ENCODE measurements at regions not wholly inside any gene's neighbourhood (a gene's known extent, or its start where the extent isn't known, plus 50 kb on each side); places are given as distances from the start of the nearest gene placed in this dataset.

DNA sequence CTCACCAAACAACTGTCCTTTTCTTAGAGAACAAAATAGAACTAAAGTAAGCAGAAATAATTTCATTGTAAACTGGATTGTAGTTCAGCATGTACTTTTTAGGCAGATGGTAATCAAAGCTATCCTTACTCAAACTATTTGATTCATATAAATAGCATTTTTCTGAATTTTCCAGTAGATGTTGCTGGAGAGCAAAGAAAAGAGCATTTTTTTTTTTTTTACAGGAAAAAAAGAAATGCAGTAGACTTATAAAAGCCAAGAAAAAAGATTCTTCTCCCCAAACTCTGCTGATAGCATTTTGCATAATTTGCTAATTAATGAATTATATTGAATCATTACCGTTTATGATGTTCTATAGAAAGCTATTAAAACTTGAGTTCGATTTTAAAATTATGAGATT lies 715.3 kb upstream of the WWC1 start:
- DNase-seq (ENCODE audit: low spot score in 2 of 2) (no peak), ATAC-seq (replicated peaks; ENCODE audit: extremely low read depth, poor library complexity, severe bottlenecking) (no peak)
- H3K4me3 Mint-ChIP-seq, result no peak overlapping the region
- no peaks in the 10 kb centered on the region for H3K36me3 Mint-ChIP-seq (ENCODE audit: insufficient read depth)
- peaks cover 17% of the 10 kb centered on the region for H3K27me3 Mint-ChIP-seq
- no peaks in the 10 kb centered on the region for H3K4me1 Mint-ChIP-seq
- H3K27ac Mint-ChIP-seq (ENCODE audit: low read depth), result no peak overlapping the region
- H3K9me3 Mint-ChIP-seq, result peaks cover 5% of the 10 kb centered on the region

- Mint-ChIP-seq H3K4me1 (no peaks in the 10 kb centered on the region), H3K4me3 (no peak overlapping the region), H3K27me3 (peaks cover 14% of the 10 kb centered on the region), H3K9me3 (peaks cover 2% of the 10 kb centered on the region), H3K36me3 (ENCODE audit: insufficient read depth) (no peaks in the 10 kb centered on the region), H3K27ac (ENCODE audit: low read depth) (no peak overlapping the region)
- ATAC-seq (replicated peaks; ENCODE audit: extremely low read depth, poor library complexity, severe bottlenecking), result no peak
- DNase-seq (ENCODE audit: low spot score in 2 of 2), result no peak
Observed at GRCh38 chr5:167576897-167577296, 714.5 kb upstream of the WWC1 start.

DNA sequence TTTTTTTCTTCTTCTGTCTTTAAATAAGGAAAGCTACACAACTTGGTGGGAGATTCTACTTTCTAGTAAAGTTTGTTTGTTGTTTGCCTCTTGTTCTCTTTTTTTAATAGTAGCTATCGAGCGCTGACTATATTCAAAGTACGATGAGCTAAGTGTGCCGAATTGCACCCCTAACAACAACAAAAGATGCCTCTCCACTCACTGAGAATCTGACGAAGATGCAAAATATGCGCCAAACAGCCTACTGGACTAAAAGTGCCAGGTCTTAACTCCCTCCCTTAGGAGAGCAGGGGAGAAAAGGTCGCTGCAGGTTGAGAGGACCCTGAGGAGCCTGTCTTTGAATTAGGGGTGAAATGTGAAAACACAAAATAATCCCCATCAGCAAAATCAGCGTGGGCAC lies 713.8 kb upstream of the WWC1 start:
- DNase-seq (ENCODE audit: low spot score in 2 of 2), result no peak
- H3K27ac Mint-ChIP-seq (ENCODE audit: low read depth), result no peak overlapping the region
- H3K36me3 Mint-ChIP-seq (ENCODE audit: insufficient read depth), result no peaks in the 10 kb centered on the region
- no peak for ATAC-seq (replicated peaks; ENCODE audit: extremely low read depth, poor library complexity, severe bottlenecking)
- H3K27me3 Mint-ChIP-seq, result peaks cover 10% of the 10 kb centered on the region
- H3K4me3 Mint-ChIP-seq, result no peak overlapping the region
- H3K9me3 Mint-ChIP-seq, result no peaks in the 10 kb centered on the region
- H3K4me1 Mint-ChIP-seq, result no peaks in the 10 kb centered on the region

DNA sequence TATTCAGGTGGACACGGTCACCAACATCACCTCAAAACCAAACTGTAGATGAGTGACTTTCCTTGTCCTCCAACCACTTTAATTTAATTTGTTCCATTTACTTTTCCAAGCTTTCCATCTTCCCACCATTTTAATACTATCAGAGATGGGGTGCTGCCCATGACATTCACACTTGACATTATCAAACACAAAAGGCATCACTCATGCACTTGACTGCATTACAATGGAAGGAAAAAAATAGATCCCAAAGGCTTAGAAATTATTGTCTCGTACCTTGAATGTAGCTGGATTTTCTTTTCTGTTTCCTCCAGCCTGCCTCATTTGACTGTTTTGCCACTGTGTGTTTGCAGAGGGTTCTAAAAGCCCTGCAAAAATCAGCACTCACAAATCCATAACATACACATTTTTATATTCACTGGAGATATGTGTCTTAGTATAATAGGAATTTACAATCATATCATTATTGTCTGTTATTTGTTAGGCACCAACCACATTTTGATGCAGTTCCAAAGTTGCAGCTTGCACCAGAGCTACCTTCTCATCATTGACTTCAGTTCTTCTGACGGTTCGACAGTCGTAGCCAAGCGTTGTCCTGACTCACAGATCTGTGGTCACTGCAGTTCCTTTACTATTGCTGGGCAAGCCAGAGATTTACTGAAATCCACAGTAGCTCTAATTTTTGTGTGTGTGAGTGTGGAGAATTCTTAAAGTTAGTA lies 712.3 kb upstream of the WWC1 start:
- peaks cover 7% of the 10 kb centered on the region for H3K27me3 Mint-ChIP-seq
- no peaks in the 10 kb centered on the region for H3K9me3 Mint-ChIP-seq
- ATAC-seq (replicated peaks; ENCODE audit: extremely low read depth, poor library complexity, severe bottlenecking) (no peak), DNase-seq (ENCODE audit: low spot score in 2 of 2) (no peak)
- no peak overlapping the region for H3K27ac Mint-ChIP-seq (ENCODE audit: low read depth)
- H3K36me3 Mint-ChIP-seq (ENCODE audit: insufficient read depth), result no peaks in the 10 kb centered on the region
- no peak overlapping the region for H3K4me3 Mint-ChIP-seq
- H3K4me1 Mint-ChIP-seq, result no peaks in the 10 kb centered on the region

GRCh38 chr5:167579693-167580055 lies 711.8 kb upstream of the WWC1 start:
- no peak overlapping the region for H3K4me3 Mint-ChIP-seq
- peaks cover 1% of the 10 kb centered on the region for H3K27me3 Mint-ChIP-seq
- ATAC-seq (replicated peaks; ENCODE audit: extremely low read depth, poor library complexity, severe bottlenecking) (no peak), DNase-seq (ENCODE audit: low spot score in 2 of 2) (no peak)
- no peaks in the 10 kb centered on the region for H3K36me3 Mint-ChIP-seq (ENCODE audit: insufficient read depth)
- no peak overlapping the region for H3K27ac Mint-ChIP-seq (ENCODE audit: low read depth)
- no peaks in the 10 kb centered on the region for H3K4me1 Mint-ChIP-seq
- no peaks in the 10 kb centered on the region for H3K9me3 Mint-ChIP-seq

DNA sequence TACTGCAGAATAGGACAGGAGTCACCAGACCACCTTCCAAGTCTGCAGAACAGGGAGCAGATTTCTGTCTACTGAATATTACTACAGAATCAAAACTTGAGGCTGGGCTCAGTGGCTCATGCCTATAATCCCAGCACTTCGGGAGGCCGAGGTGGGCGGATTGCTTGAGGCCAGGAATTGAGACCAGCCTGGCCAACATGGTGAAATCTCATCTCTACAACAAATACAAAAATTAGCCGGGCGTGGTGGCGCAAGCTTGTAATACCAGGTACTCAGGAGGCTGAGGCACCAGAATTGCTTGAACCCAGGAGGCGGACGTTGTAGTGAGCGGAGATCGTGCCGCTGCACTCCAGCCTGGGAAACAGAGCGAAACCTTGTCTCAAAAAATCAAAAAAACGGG lies 710.8 kb upstream of the WWC1 start:
- no peak overlapping the region for H3K4me3 Mint-ChIP-seq
- no peaks in the 10 kb centered on the region for H3K9me3 Mint-ChIP-seq
- DNase-seq (ENCODE audit: low spot score in 2 of 2) (no peak), ATAC-seq (replicated peaks; ENCODE audit: extremely low read depth, poor library complexity, severe bottlenecking) (no peak)
- no peaks in the 10 kb centered on the region for H3K27me3 Mint-ChIP-seq
- no peak overlapping the region for H3K27ac Mint-ChIP-seq (ENCODE audit: low read depth)
- H3K36me3 Mint-ChIP-seq (ENCODE audit: insufficient read depth), result no peaks in the 10 kb centered on the region
- H3K4me1 Mint-ChIP-seq, result no peaks in the 10 kb centered on the region

GRCh38 chr5:167582283-167582682 lies 709.2 kb upstream of the WWC1 start:
- no peaks in the 10 kb centered on the region for H3K27me3 Mint-ChIP-seq
- no peak for ATAC-seq (replicated peaks; ENCODE audit: extremely low read depth, poor library complexity, severe bottlenecking)
- no peaks in the 10 kb centered on the region for H3K9me3 Mint-ChIP-seq
- no peak overlapping the region for H3K4me3 Mint-ChIP-seq
- DNase-seq (ENCODE audit: low spot score in 2 of 2), result no peak
- no peak overlapping the region for H3K27ac Mint-ChIP-seq (ENCODE audit: low read depth)
- no peaks in the 10 kb centered on the region for H3K36me3 Mint-ChIP-seq (ENCODE audit: insufficient read depth)
- H3K4me1 Mint-ChIP-seq, result no peaks in the 10 kb centered on the region

DNA sequence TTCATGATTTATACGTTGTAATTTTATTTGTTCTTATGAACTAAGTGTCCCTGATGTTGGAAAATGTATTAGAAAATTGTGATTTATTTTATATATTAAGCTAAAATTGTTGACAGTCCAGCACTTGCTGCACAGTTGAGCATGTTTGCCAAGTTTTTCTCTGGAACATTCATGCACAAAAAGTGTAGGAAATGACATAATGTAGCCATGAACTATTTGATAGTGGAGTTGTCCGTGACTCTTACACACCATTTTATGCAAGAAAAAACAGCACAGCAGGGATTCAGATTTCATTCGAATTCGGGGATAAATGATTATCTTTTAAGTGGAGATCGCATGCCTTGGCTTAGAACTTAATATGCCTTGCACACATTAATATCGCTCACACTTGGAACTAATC lies 708.6 kb upstream of the WWC1 start:
- Mint-ChIP-seq H3K36me3 (ENCODE audit: insufficient read depth) (no peaks in the 10 kb centered on the region), H3K4me3 (no peak overlapping the region), H3K27ac (ENCODE audit: low read depth) (no peak overlapping the region), H3K27me3 (no peaks in the 10 kb centered on the region), H3K9me3 (no peaks in the 10 kb centered on the region), H3K4me1 (no peaks in the 10 kb centered on the region)
- DNase-seq (ENCODE audit: low spot score in 2 of 2) (no peak), ATAC-seq (replicated peaks; ENCODE audit: extremely low read depth, poor library complexity, severe bottlenecking) (no peak)

- DNase-seq (ENCODE audit: low spot score in 2 of 2) (no peak), ATAC-seq (replicated peaks; ENCODE audit: extremely low read depth, poor library complexity, severe bottlenecking) (no peak)
- Mint-ChIP-seq H3K9me3 (no peaks in the 10 kb centered on the region), H3K27me3 (no peaks in the 10 kb centered on the region), H3K27ac (ENCODE audit: low read depth) (no peak overlapping the region), H3K4me3 (no peak overlapping the region), H3K4me1 (no peaks in the 10 kb centered on the region), H3K36me3 (ENCODE audit: insufficient read depth) (no peaks in the 10 kb centered on the region)
Observed at GRCh38 chr5:167585184-167585583, 706.3 kb upstream of the WWC1 start.

- Mint-ChIP-seq H3K4me3 (no peak overlapping the region), H3K9me3 (no peaks in the 10 kb centered on the region), H3K4me1 (no peaks in the 10 kb centered on the region), H3K36me3 (ENCODE audit: insufficient read depth) (no peaks in the 10 kb centered on the region), H3K27ac (ENCODE audit: low read depth) (no peak overlapping the region), H3K27me3 (no peaks in the 10 kb centered on the region)
- DNase-seq (ENCODE audit: low spot score in 2 of 2), result no peak
- ATAC-seq (replicated peaks; ENCODE audit: extremely low read depth, poor library complexity, severe bottlenecking), result no peak
Observed at GRCh38 chr5:167587772-167588437, 703.5 kb upstream of the WWC1 start.

DNA sequence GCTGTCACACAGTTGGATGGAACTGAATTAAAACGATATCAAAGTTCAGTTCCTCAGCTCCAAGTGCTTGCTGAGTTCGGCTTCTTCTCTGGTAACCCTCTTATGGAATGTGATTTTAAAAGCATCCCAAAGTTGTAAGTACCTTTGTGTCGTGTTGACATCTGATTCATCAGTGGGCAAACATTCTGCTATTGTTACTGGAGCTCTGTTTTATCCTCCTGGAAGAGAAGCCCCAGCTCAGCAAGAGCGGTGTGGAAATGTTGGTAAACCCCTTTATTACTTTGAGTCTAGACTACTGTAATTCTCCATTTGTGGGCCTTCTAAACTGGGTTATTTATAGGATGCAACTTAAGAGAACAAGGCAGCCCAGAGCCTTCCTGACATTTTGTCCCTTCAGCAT lies 699.3 kb upstream of the WWC1 start:
- DNase-seq (ENCODE audit: low spot score in 2 of 2), result no peak
- Mint-ChIP-seq H3K27me3 (no peaks in the 10 kb centered on the region), H3K27ac (ENCODE audit: low read depth) (no peak overlapping the region), H3K9me3 (peaks cover 5% of the 10 kb centered on the region), H3K4me3 (no peak overlapping the region), H3K36me3 (ENCODE audit: insufficient read depth) (no peaks in the 10 kb centered on the region), H3K4me1 (no peaks in the 10 kb centered on the region)
- ATAC-seq (replicated peaks; ENCODE audit: extremely low read depth, poor library complexity, severe bottlenecking), result no peak

GRCh38 chr5:167593329-167594060 lies 698.0 kb upstream of the WWC1 start:
- no peak for ATAC-seq (replicated peaks; ENCODE audit: extremely low read depth, poor library complexity, severe bottlenecking)
- Mint-ChIP-seq H3K9me3 (peaks cover 5% of the 10 kb centered on the region), H3K27me3 (no peaks in the 10 kb centered on the region), H3K27ac (ENCODE audit: low read depth) (no peak overlapping the region), H3K4me1 (no peaks in the 10 kb centered on the region), H3K36me3 (ENCODE audit: insufficient read depth) (no peaks in the 10 kb centered on the region), H3K4me3 (no peak overlapping the region)
- DNase-seq (ENCODE audit: low spot score in 2 of 2), result no peak

DNA sequence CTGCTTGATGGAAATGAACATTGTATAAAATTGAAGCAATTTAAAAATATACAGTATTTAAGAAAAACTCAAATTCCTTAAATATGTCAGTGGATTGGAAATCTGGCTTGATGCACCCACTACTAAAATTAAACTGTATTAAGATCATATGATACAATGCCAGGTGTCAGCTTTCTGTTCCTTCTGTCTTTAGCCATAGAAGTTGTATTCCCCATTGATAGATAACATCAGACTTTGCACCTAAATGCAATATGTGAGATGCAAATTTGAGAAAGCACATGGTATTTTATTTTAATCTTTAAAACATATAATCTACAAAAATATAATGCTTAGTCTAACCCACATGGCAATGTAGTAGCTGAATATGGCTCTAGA lies 697.4 kb upstream of the WWC1 start:
- H3K36me3 Mint-ChIP-seq (ENCODE audit: insufficient read depth), result no peaks in the 10 kb centered on the region
- DNase-seq (ENCODE audit: low spot score in 2 of 2), result no peak

More for the DNA sequence above, 697.4 kb upstream of the WWC1 start:
- Mint-ChIP-seq H3K27me3 (no peaks in the 10 kb centered on the region), H3K4me1 (no peaks in the 10 kb centered on the region), H3K27ac (ENCODE audit: low read depth) (no peak overlapping the region), H3K4me3 (no peak overlapping the region), H3K9me3 (peaks cover 5% of the 10 kb centered on the region)
- no peak for ATAC-seq (replicated peaks; ENCODE audit: extremely low read depth, poor library complexity, severe bottlenecking)
